Astrocyte (in vitro differentiated cells and primary cell): ENCODE measurements at regions not wholly inside any gene's neighbourhood (a gene's known extent, or its start where the extent isn't known, plus 50 kb on each side); places are given as distances from the start of the nearest gene placed in this dataset.

Experiments
- EZH2 ChIP-seq: IDR thresholded peaks from 2 replicates; pipeline ENCODE4 v1.6.1; 2012; ENCODE audit warnings: mild to moderate bottlenecking, low read length, inconsistent platforms; ENCODE audit not compliant: insufficient read depth
- TF ChIP-seq, protein P1 (sequence below): IDR thresholded peaks from 2 replicates; pipeline ENCODE4 v1.5.1; 2011; ENCODE audit warnings: low read depth, mild to moderate bottlenecking, inconsistent platforms, low read length, moderate library complexity; ENCODE audit not compliant: insufficient read depth

DNA sequence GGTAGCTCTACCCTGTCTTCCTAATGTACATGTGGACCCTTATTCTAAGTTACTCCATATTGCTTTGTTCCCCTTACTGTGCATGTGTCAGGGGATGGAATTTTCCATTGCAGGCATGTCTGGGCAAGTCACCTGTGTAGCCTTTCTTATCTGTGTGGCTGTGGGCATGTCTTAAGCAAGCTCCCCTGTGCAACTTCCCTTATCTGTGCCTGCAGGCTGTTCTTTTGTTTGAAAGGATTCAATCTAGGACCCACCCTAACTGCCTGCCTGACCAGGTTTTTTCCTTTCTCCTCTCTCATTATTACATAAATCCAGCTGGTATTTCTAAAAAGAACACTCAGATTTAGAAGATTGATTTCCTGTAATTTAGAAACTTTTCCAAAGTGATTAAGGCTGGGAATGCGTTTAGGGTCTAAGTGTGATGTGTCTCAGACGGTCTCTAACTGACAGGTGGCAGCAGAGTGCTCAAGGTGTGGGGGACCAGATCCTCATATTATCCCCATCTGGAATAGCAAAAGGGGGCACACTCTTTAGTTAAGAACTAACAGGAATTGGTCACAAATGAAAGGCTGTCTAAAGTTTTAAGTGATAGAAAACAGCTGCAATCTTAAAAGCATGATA, 198.9 kb upstream of the PPP1R2C start:
- TF ChIP-seq, protein P1, sequence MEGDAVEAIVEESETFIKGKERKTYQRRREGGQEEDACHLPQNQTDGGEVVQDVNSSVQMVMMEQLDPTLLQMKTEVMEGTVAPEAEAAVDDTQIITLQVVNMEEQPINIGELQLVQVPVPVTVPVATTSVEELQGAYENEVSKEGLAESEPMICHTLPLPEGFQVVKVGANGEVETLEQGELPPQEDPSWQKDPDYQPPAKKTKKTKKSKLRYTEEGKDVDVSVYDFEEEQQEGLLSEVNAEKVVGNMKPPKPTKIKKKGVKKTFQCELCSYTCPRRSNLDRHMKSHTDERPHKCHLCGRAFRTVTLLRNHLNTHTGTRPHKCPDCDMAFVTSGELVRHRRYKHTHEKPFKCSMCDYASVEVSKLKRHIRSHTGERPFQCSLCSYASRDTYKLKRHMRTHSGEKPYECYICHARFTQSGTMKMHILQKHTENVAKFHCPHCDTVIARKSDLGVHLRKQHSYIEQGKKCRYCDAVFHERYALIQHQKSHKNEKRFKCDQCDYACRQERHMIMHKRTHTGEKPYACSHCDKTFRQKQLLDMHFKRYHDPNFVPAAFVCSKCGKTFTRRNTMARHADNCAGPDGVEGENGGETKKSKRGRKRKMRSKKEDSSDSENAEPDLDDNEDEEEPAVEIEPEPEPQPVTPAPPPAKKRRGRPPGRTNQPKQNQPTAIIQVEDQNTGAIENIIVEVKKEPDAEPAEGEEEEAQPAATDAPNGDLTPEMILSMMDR, result no peak
- no peak for TF ChIP-seq EZH2
